ENCODE measurements at regions not wholly inside any gene's neighbourhood (a gene's known extent, or its start where the extent isn't known, plus 50 kb on each side); places are given as distances from the start of the nearest gene placed in this dataset.

GRCh38 chr4:63269156-63269555 lies 1140.1 kb downstream of the TECRL start:
- 85 to 97% (median 97%) methylated on average over 1 of the region's 1 CpG for WGBS, 3 donors

GRCh38 chr4:63233671-63234070 lies 1175.6 kb downstream of the TECRL start:
- no peaks in the 10 kb centered on the region for H3K9me3 ChIP-seq (ENCODE audit: control insufficient read depth in 2 of 2, insufficient read depth in 1 of 2, low read depth in 1 of 2, low read length in 1 of 2)
- WGBS, 3 donors = 52 to 72% (median 53%) methylated on average over 1 of the region's 1 CpG
- H3K36me3 ChIP-seq (ENCODE audit: control insufficient read depth in 3 of 3, insufficient read depth in 2 of 3, low read depth in 1 of 3, low read length in 3 of 3) = no peaks in the 10 kb centered on the region
- DNase-seq (no peak), FAIRE-seq (no peak)
- H3K27me3 ChIP-seq (ENCODE audit: control insufficient read depth in 3 of 3, insufficient read depth in 3 of 3, low read length in 3 of 3) = no peaks in the 10 kb centered on the region
- no peak overlapping the region for H3K4me3 ChIP-seq (ENCODE audit: low read depth in 1 of 3, low read length in 3 of 3)
- H3K4me1 ChIP-seq (ENCODE audit: control insufficient read depth in 3 of 3, insufficient read depth in 2 of 3, low read depth in 1 of 3, low read length in 2 of 3) = no peaks in the 10 kb centered on the region
- H3K27ac ChIP-seq (ENCODE audit: low read depth in 1 of 3, low read length in 2 of 3) = no peak overlapping the region

More at GRCh38 chr4:63269156-63269555, 1140.1 kb downstream of the TECRL start:
- no peaks in the 10 kb centered on the region for H3K4me1 ChIP-seq (ENCODE audit: control insufficient read depth in 3 of 3, insufficient read depth in 2 of 3, low read depth in 1 of 3, low read length in 2 of 3)
- no peak overlapping the region for H3K27ac ChIP-seq (ENCODE audit: low read depth in 1 of 3, low read length in 2 of 3)
- no peaks in the 10 kb centered on the region for H3K27me3 ChIP-seq (ENCODE audit: control insufficient read depth in 3 of 3, insufficient read depth in 3 of 3, low read length in 3 of 3)
- H3K36me3 ChIP-seq (ENCODE audit: control insufficient read depth in 3 of 3, insufficient read depth in 2 of 3, low read depth in 1 of 3, low read length in 3 of 3) = no peaks in the 10 kb centered on the region
- FAIRE-seq (no peak), DNase-seq (no peak)
- no peak overlapping the region for H3K4me3 ChIP-seq (ENCODE audit: low read depth in 1 of 3, low read length in 3 of 3)
- no peaks in the 10 kb centered on the region for H3K9me3 ChIP-seq (ENCODE audit: control insufficient read depth in 2 of 2, insufficient read depth in 1 of 2, low read depth in 1 of 2, low read length in 1 of 2)

- no peak for FAIRE-seq
- no peak overlapping the region for H3K4me3 ChIP-seq (ENCODE audit: low read depth in 1 of 3, low read length in 3 of 3)
- 64 to 67% (median 64%) methylated on average over 1 of the region's 1 CpG for WGBS, 3 donors
- no peaks in the 10 kb centered on the region for H3K9me3 ChIP-seq (ENCODE audit: control insufficient read depth in 2 of 2, insufficient read depth in 1 of 2, low read depth in 1 of 2, low read length in 1 of 2)
- no peaks in the 10 kb centered on the region for H3K4me1 ChIP-seq (ENCODE audit: control insufficient read depth in 3 of 3, insufficient read depth in 2 of 3, low read depth in 1 of 3, low read length in 2 of 3)
- H3K27ac ChIP-seq (ENCODE audit: low read depth in 1 of 3, low read length in 2 of 3) = no peak overlapping the region
- H3K36me3 ChIP-seq (ENCODE audit: control insufficient read depth in 3 of 3, insufficient read depth in 2 of 3, low read depth in 1 of 3, low read length in 3 of 3) = no peaks in the 10 kb centered on the region
- DNase-seq = no peak
- H3K27me3 ChIP-seq (ENCODE audit: control insufficient read depth in 3 of 3, insufficient read depth in 3 of 3, low read length in 3 of 3) = no peaks in the 10 kb centered on the region
Observed at GRCh38 chr4:63232058-63232457, 1177.2 kb downstream of the TECRL start.

- no peak for FAIRE-seq
- WGBS, 3 donors = 82 to 89% (median 88%) methylated on average over 1 of the region's 1 CpG
Observed at GRCh38 chr4:63226229-63226628, 1183.0 kb downstream of the TECRL start.

GRCh38 chr4:63222466-63222865 lies 1186.8 kb downstream of the TECRL start:
- DNase-seq = no peak
- Histone ChIP-seq H3K4me1 (ENCODE audit: control insufficient read depth in 3 of 3, insufficient read depth in 2 of 3, low read depth in 1 of 3, low read length in 2 of 3) (no peaks in the 10 kb centered on the region), H3K36me3 (ENCODE audit: control insufficient read depth in 3 of 3, insufficient read depth in 2 of 3, low read depth in 1 of 3, low read length in 3 of 3) (no peaks in the 10 kb centered on the region), H3K27ac (ENCODE audit: low read depth in 1 of 3, low read length in 2 of 3) (no peak overlapping the region), H3K4me3 (ENCODE audit: low read depth in 1 of 3, low read length in 3 of 3) (no peak overlapping the region), H3K9me3 (ENCODE audit: control insufficient read depth in 2 of 2, insufficient read depth in 1 of 2, low read depth in 1 of 2, low read length in 1 of 2) (peaks cover 2 to 15% of the 10 kb centered on the region in 2 donors), H3K27me3 (ENCODE audit: control insufficient read depth in 3 of 3, insufficient read depth in 3 of 3, low read length in 3 of 3) (no peaks in the 10 kb centered on the region)
- 82 to 86% (median 84%) methylated on average over 3 of the region's 3 CpGs for WGBS, 3 donors
- FAIRE-seq = no peak

More at GRCh38 chr4:63226229-63226628, 1183.0 kb downstream of the TECRL start:
- Histone ChIP-seq H3K27ac (ENCODE audit: low read depth in 1 of 3, low read length in 2 of 3) (no peak overlapping the region), H3K36me3 (ENCODE audit: control insufficient read depth in 3 of 3, insufficient read depth in 2 of 3, low read depth in 1 of 3, low read length in 3 of 3) (no peaks in the 10 kb centered on the region), H3K9me3 (ENCODE audit: control insufficient read depth in 2 of 2, insufficient read depth in 1 of 2, low read depth in 1 of 2, low read length in 1 of 2) (peaks cover 2% of the 10 kb centered on the region in 2 donors), H3K4me1 (ENCODE audit: control insufficient read depth in 3 of 3, insufficient read depth in 2 of 3, low read depth in 1 of 3, low read length in 2 of 3) (no peaks in the 10 kb centered on the region), H3K4me3 (ENCODE audit: low read depth in 1 of 3, low read length in 3 of 3) (no peak overlapping the region), H3K27me3 (ENCODE audit: control insufficient read depth in 3 of 3, insufficient read depth in 3 of 3, low read length in 3 of 3) (no peaks in the 10 kb centered on the region)
- no peak for DNase-seq

GRCh38 chr4:63221477-63221876 lies 1187.8 kb downstream of the TECRL start:
- H3K4me1 ChIP-seq (ENCODE audit: control insufficient read depth in 3 of 3, insufficient read depth in 2 of 3, low read depth in 1 of 3, low read length in 2 of 3) = no peaks in the 10 kb centered on the region
- no peaks in the 10 kb centered on the region for H3K36me3 ChIP-seq (ENCODE audit: control insufficient read depth in 3 of 3, insufficient read depth in 2 of 3, low read depth in 1 of 3, low read length in 3 of 3)
- no peaks in the 10 kb centered on the region for H3K27me3 ChIP-seq (ENCODE audit: control insufficient read depth in 3 of 3, insufficient read depth in 3 of 3, low read length in 3 of 3)
- H3K9me3 ChIP-seq (ENCODE audit: control insufficient read depth in 2 of 2, insufficient read depth in 1 of 2, low read depth in 1 of 2, low read length in 1 of 2) = peaks cover 2 to 15% of the 10 kb centered on the region in 2 donors
- no peak overlapping the region for H3K27ac ChIP-seq (ENCODE audit: low read depth in 1 of 3, low read length in 2 of 3)
- no peak for FAIRE-seq
- no peak overlapping the region for H3K4me3 ChIP-seq (ENCODE audit: low read depth in 1 of 3, low read length in 3 of 3)
- 85 to 94% (median 92%) methylated on average over 1 of the region's 1 CpG for WGBS, 3 donors
- no peak for DNase-seq

- WGBS, 3 donors = 75 to 82% (median 80%) methylated on average over 7 of the region's 7 CpGs
- no peak for FAIRE-seq
- H3K4me1 ChIP-seq (ENCODE audit: control insufficient read depth in 3 of 3, insufficient read depth in 2 of 3, low read depth in 1 of 3, low read length in 2 of 3) = no peaks in the 10 kb centered on the region
- peaks cover 0 to 13% of the 10 kb centered on the region in 2 donors for H3K9me3 ChIP-seq (ENCODE audit: control insufficient read depth in 2 of 2, insufficient read depth in 1 of 2, low read depth in 1 of 2, low read length in 1 of 2)
- DNase-seq = no peak
- no peaks in the 10 kb centered on the region for H3K36me3 ChIP-seq (ENCODE audit: control insufficient read depth in 3 of 3, insufficient read depth in 2 of 3, low read depth in 1 of 3, low read length in 3 of 3)
- no peak overlapping the region for H3K27ac ChIP-seq (ENCODE audit: low read depth in 1 of 3, low read length in 2 of 3)
- no peak overlapping the region for H3K4me3 ChIP-seq (ENCODE audit: low read depth in 1 of 3, low read length in 3 of 3)
- no peaks in the 10 kb centered on the region for H3K27me3 ChIP-seq (ENCODE audit: control insufficient read depth in 3 of 3, insufficient read depth in 3 of 3, low read length in 3 of 3)
Observed at GRCh38 chr4:63218856-63219255, 1190.4 kb downstream of the TECRL start.

- FAIRE-seq (no peak), DNase-seq (no peak)
- H3K36me3 ChIP-seq (ENCODE audit: control insufficient read depth in 3 of 3, insufficient read depth in 2 of 3, low read depth in 1 of 3, low read length in 3 of 3) = no peaks in the 10 kb centered on the region
- no peaks in the 10 kb centered on the region for H3K27me3 ChIP-seq (ENCODE audit: control insufficient read depth in 3 of 3, insufficient read depth in 3 of 3, low read length in 3 of 3)
- peaks cover 0 to 6% of the 10 kb centered on the region in 2 donors for H3K9me3 ChIP-seq (ENCODE audit: control insufficient read depth in 2 of 2, insufficient read depth in 1 of 2, low read depth in 1 of 2, low read length in 1 of 2)
- no peak overlapping the region for H3K27ac ChIP-seq (ENCODE audit: low read depth in 1 of 3, low read length in 2 of 3)
- H3K4me1 ChIP-seq (ENCODE audit: control insufficient read depth in 3 of 3, insufficient read depth in 2 of 3, low read depth in 1 of 3, low read length in 2 of 3) = no peaks in the 10 kb centered on the region
- H3K4me3 ChIP-seq (ENCODE audit: low read depth in 1 of 3, low read length in 3 of 3) = no peak overlapping the region
Observed at GRCh38 chr4:63214076-63214475, 1195.2 kb downstream of the TECRL start.

- no peak for DNase-seq
- 65 to 80% (median 78%) methylated on average over 2 of the region's 2 CpGs for WGBS, 3 donors
Observed at GRCh38 chr4:63211776-63212479, 1197.3 kb downstream of the TECRL start.

More at GRCh38 chr4:63211776-63212479, 1197.3 kb downstream of the TECRL start:
- no peaks in the 10 kb centered on the region for H3K4me1 ChIP-seq (ENCODE audit: control insufficient read depth in 3 of 3, insufficient read depth in 2 of 3, low read depth in 1 of 3, low read length in 2 of 3)
- H3K27me3 ChIP-seq (ENCODE audit: control insufficient read depth in 3 of 3, insufficient read depth in 3 of 3, low read length in 3 of 3) = no peaks in the 10 kb centered on the region
- peaks cover 0 to 2% of the 10 kb centered on the region in 2 donors for H3K9me3 ChIP-seq (ENCODE audit: control insufficient read depth in 2 of 2, insufficient read depth in 1 of 2, low read depth in 1 of 2, low read length in 1 of 2)
- no peak overlapping the region for H3K4me3 ChIP-seq (ENCODE audit: low read depth in 1 of 3, low read length in 3 of 3)
- no peak for FAIRE-seq
- no peak overlapping the region for H3K27ac ChIP-seq (ENCODE audit: low read depth in 1 of 3, low read length in 2 of 3)
- H3K36me3 ChIP-seq (ENCODE audit: control insufficient read depth in 3 of 3, insufficient read depth in 2 of 3, low read depth in 1 of 3, low read length in 3 of 3) = no peaks in the 10 kb centered on the region

Data from small intestine (tissue), 7 donors.